Kidney (tissue), 13 donors: ENCODE measurements at regions not wholly inside any gene's neighbourhood (a gene's known extent, or its start where the extent isn't known, plus 50 kb on each side); places are given as distances from the start of the nearest gene placed in this dataset.
"Not testable (repeated sequence)": the region's sequence is repeated elsewhere in the genome, so short reads cannot be mapped to it uniquely, and the experiment has no call there.

Experiments used
- DNase-seq, 5 donors: peaks; one replicate each; pipeline ENCODE4 v3.0.0-alpha.2; 2013 to 2020
- FAIRE-seq: peaks from 2 replicates; lab custom pipeline; 2012; peaks lifted over from hg19 to GRCh38; lab: Jason Lieb, UNC
- H3K27ac ChIP-seq, 2 donors: one replicate each; pipeline ENCODE4 v1.7.0; 2013; ENCODE audit warnings: low read depth in 2 of 2, low read length in 2 of 2, inconsistent platforms in 1 of 2
- H3K27me3 ChIP-seq: one replicate; pipeline ENCODE4 v1.7.1; 2013; ENCODE audit warnings: low read length, inconsistent platforms; ENCODE audit not compliant: control insufficient read depth, insufficient read depth
- H3K36me3 ChIP-seq, 3 donors: one replicate each; pipeline versions ENCODE4 v1.7.0 to v1.7.1; 2013; ENCODE audit warnings: low read length in 3 of 3, control low read depth in 1 of 3, inconsistent platforms in 1 of 3; ENCODE audit not compliant: insufficient read depth in 3 of 3, control insufficient read depth in 2 of 3
- H3K4me1 ChIP-seq, 3 donors: one replicate each; pipeline versions ENCODE4 v1.7.0 to v1.7.1; 2013; ENCODE audit warnings: low read length in 3 of 3, inconsistent platforms in 1 of 3, low read depth in 1 of 3; ENCODE audit not compliant: control insufficient read depth in 2 of 3, insufficient read depth in 2 of 3
- H3K4me3 ChIP-seq, 3 donors: one replicate each; pipeline versions ENCODE4 v1.7.0 to v1.8.1; 2013; ENCODE audit warnings: low read length in 3 of 3, control low read depth in 1 of 3, inconsistent platforms in 1 of 3
- H3K9ac ChIP-seq, 3 donors: one replicate each; pipeline versions ENCODE4 v1.7.0 to v1.7.1; 2013; ENCODE audit warnings: low read length in 3 of 3, control low read depth in 1 of 3, inconsistent platforms in 1 of 3
- H3K9me3 ChIP-seq, 3 donors: one replicate each; pipeline versions ENCODE4 v1.7.0 to v1.7.1; 2013; ENCODE audit warnings: low read length in 3 of 3, control low read depth in 1 of 3, inconsistent platforms in 1 of 3; ENCODE audit not compliant: control insufficient read depth in 2 of 3, insufficient read depth in 1 of 3
- intact Hi-C: fragments of 100-400 bp; cut with DNase I; formaldehyde crosslinking; loops from one replicate; pipeline ENCODE4 v1.11.1; 2022
- TF ChIP-seq, protein P1 (sequence below): IDR thresholded peaks from 3 replicates; pipeline ENCODE4 v1.5.1; 2012; ENCODE audit warnings: mild to moderate bottlenecking, moderate library complexity, borderline replicate concordance; ENCODE audit not compliant: insufficient read depth; ENCODE audit errors: extremely low read depth
- donor health status: control.
- donor health status: control.
- donor health status: control.
- donor health status: control.
- donor health status: control.
- donor health status: DM: yes; HTN: yes; CAD: no.
- donor health status: Normal renal cell carcinoma (clear cell type).

DNA sequence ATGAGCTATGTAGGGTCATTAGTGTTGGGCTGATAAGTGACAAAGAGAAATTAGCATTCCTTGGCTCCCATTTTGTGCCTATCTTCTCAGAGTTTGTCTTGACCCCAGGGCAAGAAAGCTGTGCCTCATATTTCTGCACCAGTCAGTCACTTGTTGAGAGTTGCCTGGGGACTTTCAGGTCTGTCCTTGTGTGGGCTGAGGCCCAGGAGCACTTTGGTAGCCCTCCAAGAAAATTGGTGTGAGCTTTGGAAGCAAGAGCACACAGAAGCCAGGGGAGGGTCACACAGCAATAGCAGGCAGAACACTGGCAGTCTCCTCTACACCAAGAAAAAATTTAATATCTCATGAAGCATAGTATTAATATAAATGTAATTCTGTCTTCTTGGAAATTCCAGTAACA, 239.9 kb downstream of the NPR3 start:
- Histone ChIP-seq H3K9ac (no peak overlapping the region), H3K27ac (no peak overlapping the region), H3K4me3 (no peak overlapping the region), H3K27me3 (no peaks in the 10 kb centered on the region), H3K36me3 (no peaks in the 10 kb centered on the region), H3K4me1 (no peaks in the 10 kb centered on the region), H3K9me3 (peaks cover 0 to 3% (median 0%) of the 10 kb centered on the region in 3 donors)
- TF ChIP-seq, protein P1, sequence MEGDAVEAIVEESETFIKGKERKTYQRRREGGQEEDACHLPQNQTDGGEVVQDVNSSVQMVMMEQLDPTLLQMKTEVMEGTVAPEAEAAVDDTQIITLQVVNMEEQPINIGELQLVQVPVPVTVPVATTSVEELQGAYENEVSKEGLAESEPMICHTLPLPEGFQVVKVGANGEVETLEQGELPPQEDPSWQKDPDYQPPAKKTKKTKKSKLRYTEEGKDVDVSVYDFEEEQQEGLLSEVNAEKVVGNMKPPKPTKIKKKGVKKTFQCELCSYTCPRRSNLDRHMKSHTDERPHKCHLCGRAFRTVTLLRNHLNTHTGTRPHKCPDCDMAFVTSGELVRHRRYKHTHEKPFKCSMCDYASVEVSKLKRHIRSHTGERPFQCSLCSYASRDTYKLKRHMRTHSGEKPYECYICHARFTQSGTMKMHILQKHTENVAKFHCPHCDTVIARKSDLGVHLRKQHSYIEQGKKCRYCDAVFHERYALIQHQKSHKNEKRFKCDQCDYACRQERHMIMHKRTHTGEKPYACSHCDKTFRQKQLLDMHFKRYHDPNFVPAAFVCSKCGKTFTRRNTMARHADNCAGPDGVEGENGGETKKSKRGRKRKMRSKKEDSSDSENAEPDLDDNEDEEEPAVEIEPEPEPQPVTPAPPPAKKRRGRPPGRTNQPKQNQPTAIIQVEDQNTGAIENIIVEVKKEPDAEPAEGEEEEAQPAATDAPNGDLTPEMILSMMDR, result no peak
- intact Hi-C loops, result no loop called here
- no peak for DNase-seq
- FAIRE-seq, result no peak

DNA sequence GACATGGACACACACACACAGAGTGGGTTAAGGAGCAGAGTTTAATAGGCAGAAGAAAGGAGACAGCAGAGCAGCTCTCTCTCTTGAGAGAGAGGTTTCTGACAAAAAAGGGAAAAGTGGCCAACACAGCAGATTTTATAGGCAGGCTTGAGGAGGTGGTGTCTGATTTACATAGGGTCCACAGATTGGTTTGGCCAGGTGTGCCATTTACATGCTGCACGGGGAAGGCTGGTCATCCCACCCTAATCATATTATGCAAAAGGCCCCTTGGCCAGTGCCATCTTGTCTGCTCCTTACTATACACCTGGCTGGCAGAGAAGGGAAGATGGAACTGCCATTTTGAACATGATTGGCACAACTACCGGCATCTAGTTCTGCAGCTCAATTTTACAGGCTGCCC, 240.8 kb downstream of the NPR3 start:
- Histone ChIP-seq H3K27me3 (no peaks in the 10 kb centered on the region), H3K27ac (no peak overlapping the region), H3K9me3 (peaks cover 0 to 3% (median 0%) of the 10 kb centered on the region in 3 donors), H3K36me3 (no peaks in the 10 kb centered on the region), H3K4me3 (no peak overlapping the region), H3K4me1 (no peaks in the 10 kb centered on the region), H3K9ac (no peak overlapping the region)
- intact Hi-C loops, result no loop called here
- TF ChIP-seq, protein P1, result no peak
- FAIRE-seq (no peak), DNase-seq (no peak)

DNA sequence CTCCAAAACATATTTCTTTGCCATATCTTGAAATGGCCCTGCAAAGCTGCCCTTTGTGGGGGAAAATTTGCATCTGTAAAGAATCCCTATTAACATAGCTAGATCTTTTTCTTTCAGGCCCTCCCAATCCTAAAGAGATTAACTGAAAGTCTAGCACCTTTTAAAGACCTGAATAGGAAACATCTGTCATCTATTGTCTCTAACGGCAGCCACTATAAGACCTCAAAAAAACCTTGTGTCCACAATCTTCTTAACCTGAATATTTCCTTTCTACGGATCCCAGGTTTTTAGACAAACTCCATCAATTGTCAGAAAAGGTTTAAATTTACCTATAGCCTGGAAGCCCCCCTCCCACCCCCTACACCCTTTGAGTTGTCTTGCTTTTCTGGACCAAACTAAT, 241.3 kb downstream of the NPR3 start:
- intact Hi-C loops, result not testable (repeated sequence)

DNA sequence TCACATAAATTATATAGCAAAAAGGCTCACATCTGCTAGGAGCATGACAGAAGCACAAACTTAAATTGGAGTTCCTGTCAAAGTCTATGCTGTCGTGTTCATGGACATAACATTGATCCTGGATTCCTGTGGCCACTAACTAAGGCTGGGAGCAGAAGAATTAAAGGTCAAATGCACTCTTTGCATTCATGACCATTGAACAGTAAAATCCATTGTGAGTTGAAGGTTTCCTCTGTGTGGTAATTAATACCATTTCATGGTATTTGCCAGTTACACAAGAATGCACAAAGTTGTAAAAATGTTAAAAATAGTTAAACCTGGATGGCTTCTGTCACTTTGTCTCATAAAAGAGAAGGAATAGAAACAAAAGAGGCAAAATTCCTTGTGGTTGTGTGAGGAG, 242.6 kb downstream of the NPR3 start:
- H3K4me1 ChIP-seq, result no peaks in the 10 kb centered on the region
- TF ChIP-seq, protein P1, result no peak
- H3K27me3 ChIP-seq, result no peaks in the 10 kb centered on the region
- peaks cover 0 to 3% (median 0%) of the 10 kb centered on the region in 3 donors for H3K9me3 ChIP-seq
- no peak overlapping the region for H3K27ac ChIP-seq
- H3K4me3 ChIP-seq, result no peak overlapping the region
- no peak for FAIRE-seq
- DNase-seq, result no peak
- H3K36me3 ChIP-seq, result no peaks in the 10 kb centered on the region
- intact Hi-C loops, result no loop called here
- no peak overlapping the region for H3K9ac ChIP-seq

More for the DNA sequence above, 241.3 kb downstream of the NPR3 start:
- H3K36me3 ChIP-seq, H3K4me3 ChIP-seq, H3K9me3 ChIP-seq, DNase-seq, H3K27me3 ChIP-seq, FAIRE-seq, H3K9ac ChIP-seq, H3K27ac ChIP-seq, H3K4me1 ChIP-seq: not testable (repeated sequence)
